HepG2 (cell line): ENCODE measurements at regions not wholly inside any gene's neighbourhood (a gene's known extent, or its start where the extent isn't known, plus 50 kb on each side); places are given as distances from the start of the nearest gene placed in this dataset.

Experiments
- ATAC-seq: fragments of 200-7000 bp; cut with Tn5 transposase; 3 replicates; pipeline ENCODE4 v1.9.1; 2020; ENCODE audit warnings: mild to moderate bottlenecking, moderate library complexity
- BruUV-seq: library from RNA; stranded (reverse); fragments of 400-500 nt; replicated peaks from 2 replicates; lab custom pipeline; 2021; lab: Mats Ljungman, UMichigan
- CTCF ChIA-PET: fragments of 300-600 bp; formaldehyde crosslinking; extraction: SDS; loops from one replicate; lab custom pipeline; 2021; ENCODE audit warnings: low total read pairs, inconsistent platforms, low intra/inter-chr PET ratio; lab: Yijun Ruan, JAX
- POLR2A ChIA-PET: fragments of 350-600 bp; sonication (Branson Sonifier 250); formaldehyde crosslinking; loops from one replicate; lab custom pipeline; 2020; ENCODE audit warnings: antibody characterized with exemption, inconsistent platforms; lab: Yijun Ruan, JAX
- DNase-seq: peaks from one replicate; pipeline ENCODE4 v3.0.0-alpha.2; 2015; ENCODE audit warnings: low spot score
- FAIRE-seq: peaks from 3 replicates; lab custom pipeline; 2011; peaks lifted over from hg19 to GRCh38; lab: Jason Lieb, UNC
- H2AFZ ChIP-seq: one replicate; pipeline ENCODE4 v1.6.1; 2011; ENCODE audit warnings: low read length, inconsistent platforms
- H3K27ac ChIP-seq: fragments of 300-600 bp; 3 replicates; pipeline ENCODE4 v1.8.0; 2011; ENCODE audit warnings: mixed run types, mild to moderate bottlenecking, mixed read lengths, low read length, inconsistent platforms; ENCODE audit not compliant: insufficient read depth; ENCODE audit errors: extremely low read length
- H3K27me3 ChIP-seq, 2 experiments: fragments of 200-600 bp in 1 of 2; 2 replicates in 1 of 2; 3 replicates in 1 of 2; pipeline versions ENCODE4 v1.6.0 to v1.8.0; 2011; ENCODE audit warnings: low read length in 2 of 2, mild to moderate bottlenecking in 2 of 2, moderate library complexity in 2 of 2, inconsistent platforms in 1 of 2; ENCODE audit not compliant: insufficient read depth in 2 of 2, control insufficient read depth in 1 of 2
- H3K36me3 ChIP-seq, 2 experiments: fragments of 200-600 bp in 1 of 2; replicated peaks in 1 of 2; 2 replicates in 1 of 2; 3 replicates in 1 of 2; pipeline versions ENCODE4 v1.5.1 to v1.8.0; 2011; ENCODE audit warnings: low read length in 2 of 2, inconsistent platforms in 1 of 2; ENCODE audit not compliant: insufficient read depth in 2 of 2, control insufficient read depth in 1 of 2
- H3K4me1 ChIP-seq: 2 replicates; pipeline ENCODE4 v1.5.1; 2012; ENCODE audit warnings: low read length, inconsistent platforms; ENCODE audit not compliant: insufficient read depth
- H3K4me2 ChIP-seq: 2 replicates; pipeline ENCODE4 v1.6.0; 2011; ENCODE audit warnings: low read depth, low read length, inconsistent platforms
- H3K4me3 ChIP-seq, 3 experiments: fragments of 200-600 bp in 1 of 3; sonication (generic), shearing (Covaris generic) in 1 of 3; replicated peaks in 1 of 3; 2 replicates each; pipeline ENCODE4 v1.5.1; 2011 to 2016; ENCODE audit warnings: low read length in 3 of 3, inconsistent platforms in 2 of 3, low read depth in 2 of 3, mild to moderate bottlenecking in 2 of 3, control low read depth in 1 of 3, mixed read lengths in 1 of 3; ENCODE audit not compliant: insufficient read depth in 1 of 3
- H3K79me2 ChIP-seq: one replicate; pipeline ENCODE4 v1.6.1; 2011; ENCODE audit warnings: low read length, inconsistent platforms; ENCODE audit not compliant: insufficient read depth
- H3K9ac ChIP-seq: 2 replicates; pipeline ENCODE4 v1.6.0; 2011; ENCODE audit warnings: mild to moderate bottlenecking, low read depth, low read length, inconsistent platforms; ENCODE audit not compliant: insufficient read depth
- H3K9me3 ChIP-seq: 2 replicates; pipeline ENCODE4 v1.5.1; 2012; ENCODE audit warnings: mild to moderate bottlenecking, low read length
- H4K20me1 ChIP-seq: 2 replicates; pipeline ENCODE4 v1.6.0; 2011; ENCODE audit warnings: inconsistent platforms, mild to moderate bottlenecking, low read length, moderate library complexity; ENCODE audit not compliant: insufficient read depth
- ARHGAP35 ChIP-seq: sonication (generic); formaldehyde crosslinking; IDR thresholded peaks from 2 replicates; pipeline ENCODE4 v1.9.0; 2022; ENCODE audit warnings: mild to moderate bottlenecking, inconsistent platforms, moderate library complexity, missing genetic modification reagents, borderline replicate concordance
- BCLAF1 ChIP-seq: fragments of 450-650 bp; IDR thresholded peaks from 2 replicates; pipeline ENCODE4 v1.6.1; 2017; ENCODE audit warnings: mild to moderate bottlenecking
- CSRNP2 ChIP-seq: sonication (generic); formaldehyde crosslinking; conservative IDR thresholded peaks from 2 replicates; pipeline ENCODE4 v1.8.0; 2022; ENCODE audit warnings: low read depth, missing genetic modification reagents
- E2F1 ChIP-seq: sonication (generic); formaldehyde crosslinking; IDR thresholded peaks from 2 replicates; pipeline ENCODE4 v1.5.0; 2020; ENCODE audit warnings: missing genetic modification reagents
- FOSL2 ChIP-seq: sonication (generic); formaldehyde crosslinking; IDR thresholded peaks from 2 replicates; pipeline ENCODE4 v1.4.0; 2020; ENCODE audit warnings: missing genetic modification reagents
- HOXA3 ChIP-seq: sonication (generic); formaldehyde crosslinking; IDR thresholded peaks from 2 replicates; pipeline ENCODE4 v1.5.0; 2020; ENCODE audit warnings: missing genetic modification reagents
- NFRKB ChIP-seq: fragments of 450-650 bp; IDR thresholded peaks from 2 replicates; pipeline ENCODE4 v1.6.1; 2017
- NFYC ChIP-seq: IDR thresholded peaks from 2 replicates; pipeline ENCODE4 v1.6.1; 2016; ENCODE audit warnings: missing genetic modification reagents, missing compliant biosample characterization
- PHF21A ChIP-seq: sonication (generic); formaldehyde crosslinking; IDR thresholded peaks from 2 replicates; pipeline ENCODE4 v1.5.0; 2020; ENCODE audit warnings: mild to moderate bottlenecking, missing genetic modification reagents
- SIN3B ChIP-seq: fragments of 150-350 bp; IDR thresholded peaks from 2 replicates; pipeline ENCODE4 v1.6.1; 2014; ENCODE audit warnings: low read length
- ZC3H13 ChIP-seq: sonication (generic); formaldehyde crosslinking; IDR thresholded peaks from 2 replicates; pipeline ENCODE4 v1.8.1; 2023; ENCODE audit warnings: mild to moderate bottlenecking, missing genetic modification reagents, moderate library complexity
- ZNF20 ChIP-seq: sonication (generic); formaldehyde crosslinking; IDR thresholded peaks from 2 replicates; pipeline ENCODE4 v1.4.0; 2020; ENCODE audit warnings: mild to moderate bottlenecking, moderate library complexity, missing genetic modification reagents
- ZNF44 ChIP-seq: sonication (generic); formaldehyde crosslinking; IDR thresholded peaks from 2 replicates; pipeline ENCODE4 v1.5.1; 2020; ENCODE audit warnings: mild to moderate bottlenecking, missing genetic modification reagents
- ZNF607 ChIP-seq: sonication (generic); formaldehyde crosslinking; IDR thresholded peaks from 2 replicates; pipeline ENCODE4 v1.5.1; 2020; ENCODE audit warnings: missing genetic modification reagents, mild to moderate bottlenecking, borderline replicate concordance
- ZNF629 ChIP-seq: sonication (generic); formaldehyde crosslinking; conservative IDR thresholded peaks from 2 replicates; pipeline ENCODE4 v1.5.0; 2020; ENCODE audit warnings: missing genetic modification reagents
- ZNF839 ChIP-seq: sonication (generic); formaldehyde crosslinking; IDR thresholded peaks from 2 replicates; pipeline ENCODE4 v1.4.0; 2020; ENCODE audit warnings: missing genetic modification reagents, mild to moderate bottlenecking, borderline replicate concordance
- WGBS: methylation state at CpG from one replicate; pipeline ENCODE4 v1.1.6; 2017; ENCODE audit warnings: low lambda C conversion rate; 5-methylcytosine and 5-hydroxymethylcytosine counted together
- in situ Hi-C: cut with HindIII; loops from 2 replicates; pipeline ENCODE4 v1.10.0; 2017; ENCODE audit warnings: low pct_unique_long_range_greater_than_20kb; ENCODE audit not compliant: extremely low pct_ligation_motif_present
- intact Hi-C: fragments of 100-400 bp; cut with micrococcal nuclease; formaldehyde crosslinking; loops from one replicate; pipeline ENCODE4 v1.10.0; 2022; ENCODE audit not compliant: unreplicated experiment

GRCh38 chr18:2313332-2313731, 258.0 kb downstream of the METTL4 start:
- H3K79me2 ChIP-seq: no peaks in the 10 kb centered on the region
- no peak for DNase-seq
- BruUV-seq: no TSS peak
- H3K4me3 ChIP-seq: no peak overlapping the region
- H3K36me3 ChIP-seq: no peaks in the 10 kb centered on the region
- peaks cover 14% of the 10 kb centered on the region for H3K4me1 ChIP-seq
- H2AFZ ChIP-seq: no peak overlapping the region
- intact Hi-C loops: loop anchor here (10.0 kb wide), 1 partner anchor 49 kb away; no protein-coding TSS in a partner anchor
- in situ Hi-C loops: no loop called here
- no peak overlapping the region for H3K27ac ChIP-seq
- no peaks in the 10 kb centered on the region for H3K9me3 ChIP-seq
- no peak for TF ChIP-seq CSRNP2 (CRISPR knock-in tag)
- TF ChIP-seq NFYC (CRISPR knock-in tag): no peak
- TF ChIP-seq BCLAF1: no peak
- no peak for TF ChIP-seq NFRKB
- TF ChIP-seq ZNF44 (CRISPR knock-in tag): no peak
- TF ChIP-seq ZNF607: no peak
- TF ChIP-seq PHF21A (CRISPR knock-in tag): no peak
- no peak for TF ChIP-seq ZNF629 (CRISPR knock-in tag)
- TF ChIP-seq HOXA3 (CRISPR knock-in tag): no peak
- no peak for TF ChIP-seq ZC3H13 (CRISPR knock-in tag)
- TF ChIP-seq ARHGAP35 (CRISPR knock-in tag): no peak
- no peak for TF ChIP-seq E2F1 (CRISPR knock-in tag)
- no peak for TF ChIP-seq SIN3B
- TF ChIP-seq ZNF839 (CRISPR knock-in tag): no peak
- no peak for TF ChIP-seq FOSL2
- no peak for TF ChIP-seq ZNF20 (CRISPR knock-in tag)
- TF ChIP-seq, all 625 proteins: peak for 0
- no peaks in the 10 kb centered on the region for H3K27me3 ChIP-seq
- ChIA-PET CTCF (no interaction called here), POLR2A (no interaction called here)
- FAIRE-seq: no peak
- H4K20me1 ChIP-seq: no peaks in the 10 kb centered on the region
- ATAC-seq: no peak
- H3K4me2 ChIP-seq: no peak overlapping the region
- WGBS: 33% methylated on average over 3 of the region's 3 CpGs
- H3K9ac ChIP-seq: no peak overlapping the region
